IPS-15b (cell line): ENCODE measurements at regions not wholly inside any gene's neighbourhood (a gene's known extent, or its start where the extent isn't known, plus 50 kb on each side); places are given as distances from the start of the nearest gene placed in this dataset.

ENCODE experiments used
- H3K27me3 ChIP-seq: one replicate; pipeline ENCODE4 v1.6.1; 2013; ENCODE audit warnings: low read length; ENCODE audit not compliant: control insufficient read depth, insufficient read depth
- H3K36me3 ChIP-seq: one replicate; pipeline ENCODE4 v1.6.1; 2013; ENCODE audit warnings: low read length; ENCODE audit not compliant: control insufficient read depth, insufficient read depth
- H3K4me1 ChIP-seq: one replicate; pipeline ENCODE4 v1.6.1; 2013; ENCODE audit warnings: mild to moderate bottlenecking, low read length; ENCODE audit not compliant: control insufficient read depth, insufficient read depth
- H3K4me3 ChIP-seq: one replicate; pipeline ENCODE4 v1.5.1; 2013; ENCODE audit warnings: low read depth, low read length
- H3K9ac ChIP-seq: one replicate; pipeline ENCODE4 v1.6.1; 2013; ENCODE audit warnings: low read depth, mild to moderate bottlenecking, low read length
- H3K9me3 ChIP-seq: one replicate; pipeline ENCODE4 v1.6.1; 2013; ENCODE audit warnings: mild to moderate bottlenecking, low read length; ENCODE audit not compliant: control insufficient read depth, insufficient read depth

GRCh38 chr7:27367179-27367932 is 124.8 kb downstream of the EVX1 start:
- Histone ChIP-seq H3K4me3 (no peak overlapping the region), H3K4me1 (no peaks in the 10 kb centered on the region), H3K9me3 (no peaks in the 10 kb centered on the region), H3K36me3 (no peaks in the 10 kb centered on the region), H3K9ac (no peak overlapping the region), H3K27me3 (no peaks in the 10 kb centered on the region)

- Histone ChIP-seq H3K4me1 (no peaks in the 10 kb centered on the region), H3K36me3 (no peaks in the 10 kb centered on the region), H3K4me3 (no peak overlapping the region), H3K27me3 (no peaks in the 10 kb centered on the region), H3K9ac (no peak overlapping the region), H3K9me3 (no peaks in the 10 kb centered on the region)
Observed at GRCh38 chr7:27367933-27368549, 125.4 kb downstream of the EVX1 start.

- Histone ChIP-seq H3K36me3 (no peaks in the 10 kb centered on the region), H3K9ac (no peak overlapping the region), H3K4me1 (peaks cover 8% of the 10 kb centered on the region), H3K4me3 (no peak overlapping the region), H3K9me3 (no peaks in the 10 kb centered on the region), H3K27me3 (no peaks in the 10 kb centered on the region)
Observed at GRCh38 chr7:27374958-27375841, 132.6 kb downstream of the EVX1 start.

- Histone ChIP-seq H3K36me3 (no peaks in the 10 kb centered on the region), H3K27me3 (no peaks in the 10 kb centered on the region), H3K4me1 (peaks cover 8% of the 10 kb centered on the region), H3K9ac (no peak overlapping the region), H3K4me3 (no peak overlapping the region), H3K9me3 (no peaks in the 10 kb centered on the region)
Observed at GRCh38 chr7:27375958-27376357, 133.4 kb downstream of the EVX1 start.

GRCh38 chr7:27377988-27378387 is 135.4 kb downstream of the EVX1 start:
- H3K9ac ChIP-seq, result no peak overlapping the region
- H3K9me3 ChIP-seq, result no peaks in the 10 kb centered on the region
- no peak overlapping the region for H3K4me3 ChIP-seq
- H3K4me1 ChIP-seq, result peaks cover 8% of the 10 kb centered on the region
- H3K36me3 ChIP-seq, result no peaks in the 10 kb centered on the region
- H3K27me3 ChIP-seq, result no peaks in the 10 kb centered on the region

GRCh38 chr7:27382307-27382706 is 139.7 kb downstream of the EVX1 start:
- H3K9ac ChIP-seq, result no peak overlapping the region
- H3K36me3 ChIP-seq, result no peaks in the 10 kb centered on the region
- no peaks in the 10 kb centered on the region for H3K27me3 ChIP-seq
- no peaks in the 10 kb centered on the region for H3K9me3 ChIP-seq
- H3K4me3 ChIP-seq, result no peak overlapping the region
- no peaks in the 10 kb centered on the region for H3K4me1 ChIP-seq

DNA sequence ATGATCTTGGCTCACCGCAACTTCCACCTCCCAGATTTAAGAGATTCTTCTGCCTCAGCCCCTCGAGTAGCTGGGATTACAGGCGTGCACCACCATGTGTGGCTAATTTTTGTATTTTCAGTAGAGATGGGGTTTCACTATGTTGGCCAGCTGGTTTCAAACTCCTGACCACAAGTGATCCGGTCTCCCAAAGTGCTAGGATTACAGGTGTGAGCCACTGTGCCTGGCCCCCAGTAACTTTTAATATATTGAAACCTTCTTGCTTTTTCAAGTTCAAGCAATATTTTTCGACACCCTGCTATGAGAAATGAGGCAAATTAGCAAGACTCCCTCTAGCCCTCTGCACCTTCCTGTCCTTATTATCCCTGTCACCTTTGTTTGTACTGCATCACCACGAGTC is 144.0 kb downstream of the EVX1 start:
- no peaks in the 10 kb centered on the region for H3K36me3 ChIP-seq
- H3K27me3 ChIP-seq, result no peaks in the 10 kb centered on the region
- H3K4me1 ChIP-seq, result no peaks in the 10 kb centered on the region

DNA sequence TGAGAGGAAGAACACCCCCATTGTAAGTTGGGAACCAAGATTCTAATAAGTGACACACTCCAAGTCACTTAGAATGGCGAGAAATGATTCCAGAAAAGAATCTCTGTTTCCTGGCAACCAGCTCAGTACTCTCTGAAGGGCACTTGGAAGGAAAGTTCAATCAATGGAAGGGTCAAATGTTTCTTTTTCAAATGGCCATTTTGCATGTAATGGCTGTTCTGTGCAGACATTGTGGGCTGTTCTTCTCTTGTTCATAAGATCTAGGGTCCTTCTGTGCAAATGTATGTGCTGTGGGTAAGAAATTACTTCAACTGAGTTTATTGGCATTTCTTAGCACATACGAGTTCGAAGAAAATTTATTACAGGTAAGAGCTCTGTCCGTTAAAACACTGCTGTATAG is 145.3 kb downstream of the EVX1 start:
- Histone ChIP-seq H3K4me1 (no peaks in the 10 kb centered on the region), H3K27me3 (no peaks in the 10 kb centered on the region), H3K9ac (no peak overlapping the region), H3K9me3 (no peaks in the 10 kb centered on the region), H3K36me3 (no peaks in the 10 kb centered on the region), H3K4me3 (no peak overlapping the region)

More for the DNA sequence above, 144.0 kb downstream of the EVX1 start:
- Histone ChIP-seq H3K9ac (no peak overlapping the region), H3K9me3 (no peaks in the 10 kb centered on the region), H3K4me3 (no peak overlapping the region)

GRCh38 chr7:27388561-27388960 is 146.0 kb downstream of the EVX1 start:
- no peaks in the 10 kb centered on the region for H3K9me3 ChIP-seq
- no peak overlapping the region for H3K9ac ChIP-seq
- no peak overlapping the region for H3K4me3 ChIP-seq
- no peaks in the 10 kb centered on the region for H3K36me3 ChIP-seq
- no peaks in the 10 kb centered on the region for H3K4me1 ChIP-seq
- no peaks in the 10 kb centered on the region for H3K27me3 ChIP-seq

DNA sequence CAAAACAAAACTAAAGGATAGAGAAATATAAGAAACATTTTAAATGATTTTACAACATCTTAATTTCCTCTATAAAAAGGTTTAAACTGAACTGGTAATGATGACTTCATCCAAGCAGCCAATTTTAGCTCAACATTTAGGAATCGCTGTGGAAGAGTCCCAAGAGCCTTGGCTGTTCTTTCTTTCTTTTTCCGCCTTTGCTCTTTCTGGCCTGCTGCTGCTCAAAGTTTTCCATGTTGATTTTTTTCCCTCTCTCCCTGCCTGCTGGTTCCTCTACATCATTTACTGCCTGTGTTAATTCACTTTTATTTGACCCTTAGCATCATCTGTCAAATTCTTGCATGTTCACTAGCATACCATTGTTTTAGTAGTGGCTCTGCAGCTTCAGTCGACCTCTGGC is 146.9 kb downstream of the EVX1 start:
- no peaks in the 10 kb centered on the region for H3K4me1 ChIP-seq
- no peak overlapping the region for H3K9ac ChIP-seq
- H3K4me3 ChIP-seq, result no peak overlapping the region
- no peaks in the 10 kb centered on the region for H3K36me3 ChIP-seq
- no peaks in the 10 kb centered on the region for H3K27me3 ChIP-seq
- H3K9me3 ChIP-seq, result no peaks in the 10 kb centered on the region

GRCh38 chr7:27392477-27392876 is 149.9 kb downstream of the EVX1 start:
- Histone ChIP-seq H3K4me1 (no peaks in the 10 kb centered on the region), H3K9ac (no peak overlapping the region), H3K9me3 (no peaks in the 10 kb centered on the region), H3K36me3 (no peaks in the 10 kb centered on the region), H3K27me3 (no peaks in the 10 kb centered on the region), H3K4me3 (no peak overlapping the region)
